ENCODE measurements at regions not wholly inside any gene's neighbourhood (a gene's known extent, or its start where the extent isn't known, plus 50 kb on each side); places are given as distances from the start of the nearest gene placed in this dataset.
"Not testable (repeated sequence)": the region's sequence is repeated elsewhere in the genome, so short reads cannot be mapped to it uniquely, and the experiment has no call there.

DNA sequence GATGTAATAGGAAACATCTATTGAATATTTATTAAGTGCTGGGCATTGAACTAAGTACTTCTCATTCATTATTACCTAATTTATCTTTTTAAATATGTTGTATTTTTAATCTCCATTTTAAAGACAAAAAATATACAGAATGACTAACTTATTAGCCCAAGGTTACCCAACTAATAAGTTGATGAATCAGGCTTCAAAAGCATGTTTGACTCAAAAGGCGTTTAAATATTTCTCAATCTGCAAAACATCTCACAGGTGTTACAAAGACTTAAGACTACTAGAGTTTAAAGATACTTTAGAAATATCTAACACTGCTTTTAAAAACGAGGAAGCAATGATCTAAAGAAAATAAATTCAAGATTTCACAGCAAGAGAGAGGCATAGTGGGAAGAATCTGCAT lies 457.4 kb upstream of the DCN start:
- H3K4me3 ChIP-seq (replicated peaks; ENCODE audit: low read depth, low read length), result no peak overlapping the region
- TF ChIP-seq, protein P1, sequence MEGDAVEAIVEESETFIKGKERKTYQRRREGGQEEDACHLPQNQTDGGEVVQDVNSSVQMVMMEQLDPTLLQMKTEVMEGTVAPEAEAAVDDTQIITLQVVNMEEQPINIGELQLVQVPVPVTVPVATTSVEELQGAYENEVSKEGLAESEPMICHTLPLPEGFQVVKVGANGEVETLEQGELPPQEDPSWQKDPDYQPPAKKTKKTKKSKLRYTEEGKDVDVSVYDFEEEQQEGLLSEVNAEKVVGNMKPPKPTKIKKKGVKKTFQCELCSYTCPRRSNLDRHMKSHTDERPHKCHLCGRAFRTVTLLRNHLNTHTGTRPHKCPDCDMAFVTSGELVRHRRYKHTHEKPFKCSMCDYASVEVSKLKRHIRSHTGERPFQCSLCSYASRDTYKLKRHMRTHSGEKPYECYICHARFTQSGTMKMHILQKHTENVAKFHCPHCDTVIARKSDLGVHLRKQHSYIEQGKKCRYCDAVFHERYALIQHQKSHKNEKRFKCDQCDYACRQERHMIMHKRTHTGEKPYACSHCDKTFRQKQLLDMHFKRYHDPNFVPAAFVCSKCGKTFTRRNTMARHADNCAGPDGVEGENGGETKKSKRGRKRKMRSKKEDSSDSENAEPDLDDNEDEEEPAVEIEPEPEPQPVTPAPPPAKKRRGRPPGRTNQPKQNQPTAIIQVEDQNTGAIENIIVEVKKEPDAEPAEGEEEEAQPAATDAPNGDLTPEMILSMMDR (IDR thresholded peaks at IDR 0.05; ENCODE audit: low read depth, low read length, missing control alignments), result no peak
- no peak for DNase-seq (ENCODE audit: extremely low read depth, low read depth)

DNA sequence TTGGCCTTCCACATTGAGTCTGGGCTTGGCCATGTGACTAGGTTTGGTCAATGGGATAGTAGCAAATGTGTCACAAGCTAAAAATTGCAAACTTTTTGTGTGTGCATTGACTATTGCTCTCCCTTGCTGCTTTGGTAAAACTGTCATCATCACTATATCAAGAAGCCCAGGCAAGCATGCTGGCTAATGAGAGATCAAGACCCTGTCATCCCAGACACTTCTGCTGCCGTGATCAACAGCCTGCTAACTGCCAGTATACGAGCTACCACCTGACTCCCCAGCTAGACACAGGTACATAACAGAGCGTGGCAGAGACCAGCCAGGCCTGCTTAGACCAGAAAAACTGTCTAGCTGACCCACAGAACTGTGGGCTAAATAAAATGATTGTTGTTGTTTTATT lies 456.7 kb upstream of the DCN start:
- DNase-seq (ENCODE audit: extremely low read depth, low read depth), result no peak
- TF ChIP-seq, protein P1 (IDR thresholded peaks at IDR 0.05; ENCODE audit: low read depth, low read length, missing control alignments), result no peak
- H3K4me3 ChIP-seq (replicated peaks; ENCODE audit: low read depth, low read length), result no peak overlapping the region

DNA sequence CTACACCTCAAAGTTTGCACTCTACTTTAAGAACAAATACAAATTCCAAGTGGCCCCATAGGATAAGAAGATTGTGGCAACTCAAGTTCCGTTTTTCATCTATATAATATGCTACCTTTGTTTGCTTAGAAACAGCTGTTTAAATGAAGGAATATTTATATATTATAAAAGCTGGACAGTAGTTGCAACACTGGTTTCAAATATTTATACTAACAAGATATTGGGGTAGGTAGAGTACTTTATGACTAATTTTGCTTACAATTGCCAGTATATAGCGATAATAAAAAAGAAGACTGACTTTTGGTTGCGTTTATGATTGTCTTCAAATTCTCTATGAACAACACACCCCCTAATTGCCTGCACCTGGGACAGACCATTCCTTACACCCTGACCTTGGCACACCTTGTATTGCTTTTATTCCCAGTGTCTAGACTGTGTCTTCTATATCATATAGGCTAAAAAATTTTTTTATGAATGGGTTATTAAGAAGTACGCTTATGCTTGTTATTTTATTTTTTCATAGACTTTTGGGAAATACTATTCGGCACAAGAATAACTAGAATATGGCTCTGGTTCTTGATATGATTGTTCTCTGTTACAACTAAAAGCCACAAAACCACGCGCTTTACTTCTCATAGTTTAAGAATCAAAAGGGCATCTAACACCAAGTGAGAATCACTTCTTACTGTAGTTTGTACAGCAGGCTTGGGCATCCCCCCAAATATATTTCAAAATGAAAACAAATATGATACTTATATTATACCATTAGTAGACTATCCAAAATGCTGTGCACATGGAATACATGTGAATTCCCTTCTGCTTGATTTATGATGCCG lies 455.4 kb upstream of the DCN start:
- TF ChIP-seq, protein P1 (IDR thresholded peaks at IDR 0.05; ENCODE audit: low read depth, low read length, missing control alignments), result no peak
- DNase-seq (ENCODE audit: extremely low read depth, low read depth), result no peak
- no peak overlapping the region for H3K4me3 ChIP-seq (replicated peaks; ENCODE audit: low read depth, low read length)

DNA sequence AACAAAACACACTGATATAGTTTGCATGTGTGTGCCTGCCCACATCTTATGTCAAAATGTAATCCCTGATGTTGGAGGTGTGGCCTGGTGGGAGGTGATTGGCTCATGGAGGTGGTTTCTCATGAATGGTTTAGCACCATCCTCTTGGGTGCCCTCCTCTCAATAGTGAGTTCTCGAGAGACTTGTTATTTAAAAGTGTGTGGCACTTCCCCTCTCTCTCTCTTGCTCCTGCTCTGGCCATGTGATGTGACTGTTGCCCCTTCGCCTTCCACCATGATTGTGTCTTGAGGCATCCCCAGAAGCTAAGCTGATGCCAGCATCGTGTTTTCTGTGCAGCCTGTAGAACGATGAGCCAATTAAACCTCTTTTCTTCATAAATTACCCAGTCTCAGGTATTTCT lies 454.1 kb upstream of the DCN start:
- no peak for DNase-seq (ENCODE audit: extremely low read depth, low read depth)
- TF ChIP-seq, protein P1 (IDR thresholded peaks at IDR 0.05; ENCODE audit: low read depth, low read length, missing control alignments), result no peak
- H3K4me3 ChIP-seq (replicated peaks; ENCODE audit: low read depth, low read length), result no peak overlapping the region

DNA sequence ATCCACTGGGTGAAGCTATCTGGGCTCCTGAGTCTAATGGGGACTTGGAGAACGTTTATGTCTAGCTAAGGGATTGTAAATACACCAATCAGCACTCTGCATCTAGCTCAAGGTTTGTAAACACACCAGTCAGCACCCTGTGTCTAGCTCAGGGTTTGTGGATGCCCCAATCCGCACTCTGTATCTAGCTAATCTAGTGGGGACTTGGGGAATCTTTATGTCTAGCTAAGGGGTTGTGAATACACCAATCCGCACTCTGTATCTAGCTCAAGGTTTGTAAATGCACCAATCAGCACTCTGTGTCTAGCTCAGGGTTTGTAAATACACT lies 451.7 kb upstream of the DCN start:
- DNase-seq (ENCODE audit: extremely low read depth, low read depth); H3K4me3 ChIP-seq (replicated peaks; ENCODE audit: low read depth, low read length): not testable (repeated sequence)

DNA sequence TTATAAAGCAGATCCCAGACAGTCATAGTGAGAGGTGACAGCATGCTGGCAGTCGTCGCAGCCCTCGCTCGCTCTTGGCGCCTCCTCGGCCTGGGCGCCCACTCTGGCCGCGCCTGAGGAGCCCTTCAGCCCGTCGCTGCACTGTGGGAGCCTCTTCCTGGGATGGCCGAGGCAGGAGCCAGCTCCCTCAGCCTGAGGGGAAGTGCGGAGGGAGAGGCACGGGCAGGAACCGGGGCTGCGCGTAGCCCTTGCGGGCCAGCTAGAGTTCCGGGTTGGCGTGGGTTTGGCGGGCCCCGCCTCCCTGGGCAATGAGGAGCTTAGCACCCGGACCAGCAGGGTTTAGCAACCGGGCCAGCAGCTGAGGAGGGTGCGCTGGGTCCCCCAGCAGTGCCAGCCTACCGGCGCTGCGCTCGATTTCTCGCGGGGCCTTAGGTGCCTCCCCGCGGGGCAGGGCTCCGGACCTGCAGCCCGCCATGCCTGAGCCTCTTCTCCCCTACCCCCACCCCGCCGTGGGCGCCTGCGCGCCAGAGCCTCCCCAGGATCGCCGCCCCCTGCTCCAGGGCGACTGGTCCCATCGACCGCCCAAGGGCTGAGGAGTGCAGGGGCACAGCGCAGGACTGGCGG lies 451.2 kb upstream of the DCN start:
- H3K4me3 ChIP-seq (replicated peaks; ENCODE audit: low read depth, low read length), result no peak overlapping the region

DNA sequence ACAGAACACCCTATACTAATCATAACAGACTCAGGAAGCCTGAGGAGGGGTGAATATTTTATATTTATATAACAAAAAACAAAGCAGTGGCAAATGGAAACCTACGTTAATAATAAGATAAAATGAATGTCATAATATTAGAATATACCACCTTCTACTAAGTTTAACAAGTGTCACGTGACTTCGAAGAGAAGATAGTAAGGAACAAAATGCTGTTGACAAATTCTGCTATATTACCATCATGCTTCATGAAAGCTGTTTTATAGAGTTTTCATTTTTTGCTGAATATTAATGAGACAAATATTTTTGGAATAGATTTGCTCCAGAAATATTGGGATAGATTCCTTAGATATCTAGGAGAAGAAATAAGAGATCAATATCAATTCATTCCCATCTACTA lies 450.6 kb upstream of the DCN start:
- DNase-seq (ENCODE audit: extremely low read depth, low read depth), result no peak
- H3K4me3 ChIP-seq (replicated peaks; ENCODE audit: low read depth, low read length), result no peak overlapping the region
- TF ChIP-seq, protein P1 (IDR thresholded peaks at IDR 0.05; ENCODE audit: low read depth, low read length, missing control alignments), result no peak

More for the DNA sequence above, 451.2 kb upstream of the DCN start:
- no peak for DNase-seq (ENCODE audit: extremely low read depth, low read depth)
- TF ChIP-seq, protein P1 (IDR thresholded peaks at IDR 0.05; ENCODE audit: low read depth, low read length, missing control alignments), result no peak

All from HFF-Myc (cell line).